Epithelial cell of esophagus (primary cell): ENCODE measurements at regions not wholly inside any gene's neighbourhood (a gene's known extent, or its start where the extent isn't known, plus 50 kb on each side); places are given as distances from the start of the nearest gene placed in this dataset.

Experiments
- DNase-seq: peaks from one replicate; pipeline ENCODE4 v3.0.0; 2010; ENCODE audit warnings: low read depth
- H3K4me3 ChIP-seq: 2 replicates; pipeline ENCODE4 v1.5.1; 2011; ENCODE audit warnings: mild to moderate bottlenecking, low read length, control low read depth
- CTCF ChIP-seq: IDR thresholded peaks from 2 replicates; pipeline ENCODE4 v1.5.1; 2011; ENCODE audit warnings: low read depth, mild to moderate bottlenecking, low read length, control low read depth, inconsistent platforms; ENCODE audit not compliant: insufficient read depth; ENCODE audit errors: missing control alignments

- H3K4me3 ChIP-seq, result no peak overlapping the region
- DNase-seq, result peak; percentile 57
- TF ChIP-seq CTCF, result no peak
These were observed 889.8 kb downstream of the MCTP2 start for GRCh38 chr15:95121191-95121590.

DNA sequence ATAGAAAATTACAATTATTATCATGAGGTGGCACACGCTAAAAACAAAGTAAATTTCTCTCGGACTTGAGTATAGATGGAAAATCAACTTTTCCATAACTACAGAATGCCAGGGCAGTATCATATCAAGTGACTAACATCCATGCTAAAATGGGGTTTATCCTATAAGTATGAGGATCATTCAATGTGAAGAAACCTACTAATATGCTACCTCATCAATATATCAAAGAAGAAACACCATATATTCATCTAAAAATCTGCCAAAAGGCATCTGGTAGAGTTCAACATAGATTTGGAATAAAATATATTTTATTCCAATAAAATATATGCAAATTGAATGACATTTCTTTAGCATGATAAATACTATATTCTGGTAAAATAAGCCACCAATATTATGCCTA is 894.4 kb downstream of the MCTP2 start:
- no peak for TF ChIP-seq CTCF
- DNase-seq, result no peak
- no peak overlapping the region for H3K4me3 ChIP-seq

GRCh38 chr15:95127356-95127755 is 896.0 kb downstream of the MCTP2 start:
- TF ChIP-seq CTCF, result no peak
- H3K4me3 ChIP-seq, result no peak overlapping the region
- no peak for DNase-seq

GRCh38 chr15:95129574-95129973 is 898.2 kb downstream of the MCTP2 start:
- DNase-seq, result no peak
- TF ChIP-seq CTCF, result no peak
- H3K4me3 ChIP-seq, result no peak overlapping the region

- TF ChIP-seq CTCF, result no peak
These were observed 899.8 kb downstream of the MCTP2 start for GRCh38 chr15:95131131-95131556.

GRCh38 chr15:95132774-95133173 is 901.4 kb downstream of the MCTP2 start:
- no peak for TF ChIP-seq CTCF
- H3K4me3 ChIP-seq, result no peak overlapping the region
- peak; percentile 78 for DNase-seq

More at GRCh38 chr15:95131131-95131556, 899.8 kb downstream of the MCTP2 start:
- no peak overlapping the region for H3K4me3 ChIP-seq
- no peak for DNase-seq

DNA sequence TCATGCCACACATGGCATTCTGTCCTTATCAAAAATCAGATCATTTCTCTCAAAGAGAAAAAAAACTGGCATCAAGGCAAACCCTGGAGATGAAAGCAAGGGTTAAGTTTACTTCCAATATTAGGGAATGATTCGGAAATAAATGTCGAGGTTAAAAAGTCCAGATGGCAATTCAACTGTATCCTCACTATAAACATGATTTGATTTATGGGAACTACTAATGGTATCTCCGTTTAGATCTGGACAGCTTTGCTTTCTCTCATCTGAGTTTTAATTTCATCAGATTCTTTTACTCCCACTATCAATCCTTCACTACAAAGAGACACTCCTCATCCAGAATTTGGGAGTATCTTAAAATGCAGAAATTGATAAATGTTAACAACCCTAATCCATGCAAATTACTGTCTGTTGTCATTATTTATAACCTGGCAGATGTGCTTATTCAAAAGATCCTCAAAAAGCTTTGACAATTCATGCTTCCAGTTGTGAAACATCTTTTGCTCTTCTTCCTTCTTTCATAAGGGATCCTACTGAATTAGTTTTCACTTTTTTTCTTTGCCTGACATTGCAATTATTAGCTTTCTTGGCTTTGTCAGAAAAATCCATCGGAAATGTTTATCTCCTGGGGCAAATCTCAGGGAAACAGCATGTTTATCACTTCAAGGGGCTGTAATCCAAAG is 903.2 kb downstream of the MCTP2 start:
- DNase-seq, result no peak
- TF ChIP-seq CTCF, result no peak

More for the DNA sequence above, 903.2 kb downstream of the MCTP2 start:
- H3K4me3 ChIP-seq, result no peak overlapping the region
